Fibroblast of lung (primary cell): ENCODE measurements at regions not wholly inside any gene's neighbourhood (a gene's known extent, or its start where the extent isn't known, plus 50 kb on each side); places are given as distances from the start of the nearest gene placed in this dataset.

Experiments
- EZH2 ChIP-seq: IDR thresholded peaks from 2 replicates; pipeline ENCODE4 v1.5.1; 2012; ENCODE audit warnings: low read length, control low read depth, mild to moderate bottlenecking; ENCODE audit errors: missing control alignments
- TF ChIP-seq, protein P1 (sequence below), 2 donors: IDR thresholded peaks in 1 of 2; conservative IDR thresholded peaks in 1 of 2; 1 replicate in 1 of 2; 2 replicates in 1 of 2; pipeline ENCODE4 v1.5.1; 2011 to 2012; ENCODE audit warnings: low read length in 2 of 2, control low read depth in 1 of 2, inconsistent platforms in 1 of 2, low read depth in 1 of 2, mild to moderate bottlenecking in 1 of 2

DNA sequence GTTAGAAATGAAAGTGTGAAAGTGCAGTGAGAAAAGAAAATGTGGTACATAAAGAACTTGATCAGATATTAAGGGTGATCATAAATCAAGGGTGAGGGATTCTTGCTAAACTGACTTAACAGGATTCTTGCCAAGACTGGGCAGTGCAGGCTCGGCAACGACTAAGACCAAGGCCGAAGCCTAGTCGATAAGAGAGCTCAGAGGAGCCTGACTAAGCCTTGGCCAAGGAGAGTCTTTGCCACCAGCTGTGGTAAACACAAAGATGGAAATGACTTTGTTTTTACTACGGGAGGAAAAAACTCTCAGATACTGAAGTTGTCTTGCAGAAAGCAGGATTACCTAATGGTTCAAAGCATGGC, 196.6 kb downstream of the LY86 start:
- TF ChIP-seq, protein P1, sequence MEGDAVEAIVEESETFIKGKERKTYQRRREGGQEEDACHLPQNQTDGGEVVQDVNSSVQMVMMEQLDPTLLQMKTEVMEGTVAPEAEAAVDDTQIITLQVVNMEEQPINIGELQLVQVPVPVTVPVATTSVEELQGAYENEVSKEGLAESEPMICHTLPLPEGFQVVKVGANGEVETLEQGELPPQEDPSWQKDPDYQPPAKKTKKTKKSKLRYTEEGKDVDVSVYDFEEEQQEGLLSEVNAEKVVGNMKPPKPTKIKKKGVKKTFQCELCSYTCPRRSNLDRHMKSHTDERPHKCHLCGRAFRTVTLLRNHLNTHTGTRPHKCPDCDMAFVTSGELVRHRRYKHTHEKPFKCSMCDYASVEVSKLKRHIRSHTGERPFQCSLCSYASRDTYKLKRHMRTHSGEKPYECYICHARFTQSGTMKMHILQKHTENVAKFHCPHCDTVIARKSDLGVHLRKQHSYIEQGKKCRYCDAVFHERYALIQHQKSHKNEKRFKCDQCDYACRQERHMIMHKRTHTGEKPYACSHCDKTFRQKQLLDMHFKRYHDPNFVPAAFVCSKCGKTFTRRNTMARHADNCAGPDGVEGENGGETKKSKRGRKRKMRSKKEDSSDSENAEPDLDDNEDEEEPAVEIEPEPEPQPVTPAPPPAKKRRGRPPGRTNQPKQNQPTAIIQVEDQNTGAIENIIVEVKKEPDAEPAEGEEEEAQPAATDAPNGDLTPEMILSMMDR (conservative IDR thresholded peaks at IDR 0.05 in 1 of 2, IDR thresholded peaks at IDR 0.05 in 1 of 2; ENCODE audit: low read depth in 1 of 2, low read length in 2 of 2): no peak
- TF ChIP-seq EZH2: no peak
